H1 (cell line): ENCODE measurements at regions not wholly inside any gene's neighbourhood (a gene's known extent, or its start where the extent isn't known, plus 50 kb on each side); places are given as distances from the start of the nearest gene placed in this dataset.

Experiments used
- CTCF ChIA-PET: fragments of 300-600 bp; sonication (Branson Sonifier 250); formaldehyde crosslinking; loops from one replicate; lab custom pipeline; 2021; ENCODE audit not compliant: partially characterized antibody; lab: Charles Lee
- POLR2A ChIA-PET: fragments of 300-600 bp; sonication (Branson Sonifier 250); formaldehyde crosslinking; loops from one replicate; lab custom pipeline; 2021; ENCODE audit warnings: inconsistent platforms; ENCODE audit not compliant: partially characterized antibody; lab: Charles Lee
- DNase-seq, 2 experiments: peaks; one replicate each; pipeline versions ENCODE4 v3.0.0 to v3.0.0-alpha.2; 2010 to 2022; ENCODE audit warnings: low spot score in 2 of 2, low read depth in 1 of 2, mixed read lengths in 1 of 2
- FAIRE-seq: peaks from 2 replicates; lab custom pipeline; 2011; peaks lifted over from hg19 to GRCh38; lab: Jason Lieb, UNC
- H2AFZ ChIP-seq: 2 replicates; pipeline ENCODE4 v1.8.1; 2012; ENCODE audit warnings: low read length, inconsistent platforms
- H2AK5ac ChIP-seq: 2 replicates; pipeline ENCODE4 v1.6.1; 2013; ENCODE audit warnings: low read depth, low read length
- H2BK120ac ChIP-seq: replicated peaks from 2 replicates; pipeline ENCODE3; 2013; ENCODE audit warnings: low read depth, low read length, inconsistent platforms
- H2BK12ac ChIP-seq: 2 replicates; pipeline ENCODE4 v1.6.1; 2013; ENCODE audit warnings: low read depth, low read length
- H2BK15ac ChIP-seq: 2 replicates; pipeline ENCODE4 v1.6.1; 2013; ENCODE audit warnings: low read length
- H2BK20ac ChIP-seq: 2 replicates; pipeline ENCODE4 v1.6.1; 2013; ENCODE audit warnings: low read length
- H2BK5ac ChIP-seq: 2 replicates; pipeline ENCODE4 v1.6.1; 2013; ENCODE audit warnings: low read depth, low read length
- H3K14ac ChIP-seq: 2 replicates; pipeline ENCODE4 v1.6.1; 2013; ENCODE audit warnings: inconsistent platforms; ENCODE audit not compliant: insufficient read length
- H3K18ac ChIP-seq: 2 replicates; pipeline ENCODE4 v1.6.1; 2013; ENCODE audit warnings: low read length; ENCODE audit errors: extremely low read depth
- H3K23ac ChIP-seq: 2 replicates; pipeline ENCODE4 v1.6.1; 2013; ENCODE audit warnings: inconsistent platforms; ENCODE audit not compliant: insufficient read length
- H3K23me2 ChIP-seq: 2 replicates; pipeline ENCODE4 v1.6.1; 2013; ENCODE audit warnings: low read depth, low read length
- H3K27ac ChIP-seq: 2 replicates; pipeline ENCODE4 v1.6.1; 2011; ENCODE audit warnings: low read depth, low read length, inconsistent platforms
- H3K27me3 ChIP-seq, 4 experiments: replicated peaks in 1 of 4; 1 replicate in 1 of 4; 2 replicates in 3 of 4; pipeline versions ENCODE4 v1.6.1 to v1.8.1; 2011 to 2013; ENCODE audit warnings: low read length in 3 of 4, mild to moderate bottlenecking in 3 of 4, inconsistent platforms in 2 of 4, mixed read lengths in 2 of 4, moderate library complexity in 1 of 4; ENCODE audit not compliant: control insufficient read depth in 3 of 4, insufficient read depth in 3 of 4; ENCODE audit errors: extremely low read depth in 1 of 4
- H3K36me3 ChIP-seq, 4 experiments: 2 replicates each; pipeline versions ENCODE4 v1.6.1 to v1.8.1; 2011 to 2013; ENCODE audit warnings: mild to moderate bottlenecking in 4 of 4, low read length in 3 of 4, moderate library complexity in 2 of 4, control low read depth in 1 of 4, inconsistent platforms in 1 of 4; ENCODE audit not compliant: insufficient read depth in 4 of 4, control insufficient read depth in 2 of 4
- H3K4ac ChIP-seq: replicated peaks from 2 replicates; pipeline ENCODE3; 2013; ENCODE audit warnings: low read length, low read depth, mixed read lengths, inconsistent platforms; ENCODE audit not compliant: insufficient read length
- H3K4me1 ChIP-seq, 4 experiments: replicated peaks in 1 of 4; 1 replicate in 1 of 4; 2 replicates in 3 of 4; pipeline versions ENCODE4 v1.6.1 to v1.8.1; 2011 to 2013; ENCODE audit warnings: low read length in 3 of 4, inconsistent platforms in 2 of 4, mixed read lengths in 1 of 4; ENCODE audit not compliant: insufficient read depth in 4 of 4, control insufficient read depth in 3 of 4
- H3K4me2 ChIP-seq, 2 experiments: 2 replicates each; pipeline versions ENCODE4 v1.6.1 to v1.8.1; 2011 to 2013; ENCODE audit warnings: low read depth in 2 of 2, low read length in 2 of 2, control low read depth in 1 of 2, inconsistent platforms in 1 of 2, mild to moderate bottlenecking in 1 of 2; ENCODE audit not compliant: insufficient read depth in 1 of 2
- H3K4me3 ChIP-seq, 4 experiments: fragments of 200-600, 300-600 bp in 1 of 4; sonication (generic), shearing (Covaris generic), sonication (Bioruptor Twin) in 1 of 4; 2 replicates each; pipeline versions ENCODE4 v1.5.1 to v1.8.1; 2011 to 2016; ENCODE audit warnings: low read length in 4 of 4, low read depth in 3 of 4, control low read depth in 2 of 4, inconsistent platforms in 2 of 4, mild to moderate bottlenecking in 2 of 4, mixed read lengths in 1 of 4, moderate library complexity in 1 of 4; ENCODE audit not compliant: insufficient read depth in 2 of 4; ENCODE audit errors: extremely low read depth in 1 of 4
- H3K56ac ChIP-seq: replicated peaks from 2 replicates; pipeline ENCODE3; 2013; ENCODE audit warnings: low read depth, mild to moderate bottlenecking, mixed read lengths, low read length, inconsistent platforms; ENCODE audit not compliant: insufficient read length
- H3K79me1 ChIP-seq: 2 replicates; pipeline ENCODE4 v1.6.1; 2013; ENCODE audit warnings: low read depth, low read length, control low read depth
- H3K79me2 ChIP-seq, 2 experiments: 2 replicates each; pipeline versions ENCODE4 v1.6.1 to v1.8.1; 2012 to 2013; ENCODE audit warnings: low read length in 2 of 2, mild to moderate bottlenecking in 2 of 2, inconsistent platforms in 1 of 2; ENCODE audit not compliant: insufficient read depth in 2 of 2, control insufficient read depth in 1 of 2
- H3K9ac ChIP-seq, 4 experiments: replicated peaks in 1 of 4; 1 replicate in 1 of 4; 2 replicates in 3 of 4; pipeline versions ENCODE4 v1.6.1 to v1.8.1; 2011 to 2013; ENCODE audit warnings: low read depth in 3 of 4, low read length in 3 of 4, control low read depth in 2 of 4, mild to moderate bottlenecking in 2 of 4, moderate library complexity in 2 of 4, inconsistent platforms in 1 of 4; ENCODE audit errors: extremely low read depth in 1 of 4
- H3K9me3 ChIP-seq, 2 experiments: 2 replicates each; pipeline versions ENCODE4 v1.6.1 to v1.8.1; 2012 to 2013; ENCODE audit warnings: mild to moderate bottlenecking in 2 of 2, moderate library complexity in 2 of 2, control low read depth in 1 of 2, inconsistent platforms in 1 of 2, low read depth in 1 of 2, low read length in 1 of 2, mixed read lengths in 1 of 2; ENCODE audit not compliant: insufficient read depth in 2 of 2
- H4K20me1 ChIP-seq, 2 experiments: replicated peaks in 1 of 2; 2 replicates each; pipeline versions ENCODE3 to v1.8.1; 2011 to 2013; ENCODE audit warnings: inconsistent platforms in 2 of 2, low read length in 2 of 2, mild to moderate bottlenecking in 1 of 2; ENCODE audit not compliant: insufficient read depth in 2 of 2, control insufficient read depth in 1 of 2
- H4K5ac ChIP-seq: 2 replicates; pipeline ENCODE4 v1.6.1; 2013; ENCODE audit warnings: low read length, low read depth, mixed read lengths, inconsistent platforms; ENCODE audit not compliant: insufficient read length
- H4K8ac ChIP-seq: 2 replicates; pipeline ENCODE4 v1.8.0; 2013; ENCODE audit warnings: mild to moderate bottlenecking, moderate library complexity, low read length, inconsistent platforms; ENCODE audit not compliant: insufficient read depth; ENCODE audit errors: extremely low read depth
- H4K91ac ChIP-seq: replicated peaks from 2 replicates; pipeline ENCODE3; 2013; ENCODE audit warnings: low read length, mixed read lengths, inconsistent platforms; ENCODE audit not compliant: insufficient read length
- BACH1 ChIP-seq: IDR thresholded peaks from 2 replicates; pipeline ENCODE4 v1.6.1; 2012; ENCODE audit warnings: low read length, improper control_type of control experiment
- CBX8 ChIP-seq: fragments of 300-800, 300-1000 bp; sonication (generic); IDR thresholded peaks from 2 replicates; pipeline ENCODE4 v1.7.1; 2016; ENCODE audit warnings: low read depth, low read length, borderline replicate concordance
- CHD2 ChIP-seq: IDR thresholded peaks from 2 replicates; pipeline ENCODE4 v1.6.1; 2012; ENCODE audit warnings: low read length, improper control_type of control experiment
- EGR1 ChIP-seq: IDR thresholded peaks from 2 replicates; pipeline ENCODE4 v1.6.1; 2011; ENCODE audit warnings: low read depth, low read length, borderline replicate concordance
- KDM4A ChIP-seq: IDR thresholded peaks from one replicate; pipeline ENCODE4 v1.7.1; 2012; ENCODE audit warnings: low read depth, mild to moderate bottlenecking, moderate library complexity, low read length, inconsistent platforms; ENCODE audit not compliant: severe bottlenecking
- POLR2AphosphoS5 ChIP-seq: IDR thresholded peaks from 2 replicates; pipeline ENCODE4 v1.6.1; 2011; ENCODE audit warnings: low read depth, low read length
- RNF2 ChIP-seq: fragments of 200-900, 300-1000 bp; sonication (generic); IDR thresholded peaks from 2 replicates; pipeline ENCODE4 v1.7.1; 2016; ENCODE audit warnings: borderline replicate concordance, low read depth, mild to moderate bottlenecking, antibody characterized with exemption, low read length; ENCODE audit not compliant: poor library complexity, severe bottlenecking; ENCODE audit errors: missing control alignments
- RXRA ChIP-seq: IDR thresholded peaks from 2 replicates; pipeline ENCODE4 v1.6.1; 2011; ENCODE audit warnings: low read depth, mild to moderate bottlenecking, low read length, moderate library complexity; ENCODE audit not compliant: insufficient read depth
- SAP30 ChIP-seq: fragments of 300-600 bp; sonication (generic); IDR thresholded peaks from 2 replicates; pipeline ENCODE4 v1.7.1; 2012; ENCODE audit warnings: low read length, moderate library complexity, mild to moderate bottlenecking, inconsistent platforms; ENCODE audit not compliant: insufficient read depth, insufficient replicate concordance
- SIX5 ChIP-seq: IDR thresholded peaks from 2 replicates; pipeline ENCODE4 v1.6.1; 2011; ENCODE audit warnings: mild to moderate bottlenecking, low read depth, low read length
- SP4 ChIP-seq: IDR thresholded peaks from 2 replicates; pipeline ENCODE4 v1.6.1; 2012; ENCODE audit warnings: low read length, inconsistent platforms
- TEAD4 ChIP-seq: IDR thresholded peaks from 2 replicates; pipeline ENCODE4 v1.6.1; 2012; ENCODE audit warnings: low read depth, low read length, inconsistent platforms, mixed read lengths
- WGBS, 2 experiments: shearing (Covaris generic) in 1 of 2; methylation state at CpG; one replicate each; pipeline versions ENCODE4 v1.1.6 to v1.1.7; 2013 to 2015; ENCODE audit warnings: low lambda C conversion rate in 2 of 2, mixed read lengths in 2 of 2, inconsistent platforms in 1 of 2, low coverage in 1 of 2, missing lambda C conversion rate in 1 of 2; ENCODE audit not compliant: insufficient replicate concordance in 2 of 2, insufficient coverage in 1 of 2, insufficient read length in 1 of 2; ENCODE audit errors: extremely low coverage in 1 of 2, missing lambda C conversion rate in 1 of 2; 5-methylcytosine and 5-hydroxymethylcytosine counted together
- TF ChIP-seq, protein P1 (sequence below): IDR thresholded peaks from 2 replicates; pipeline ENCODE4 v1.6.1; 2011; ENCODE audit warnings: low read depth, mild to moderate bottlenecking, low read length; ENCODE audit not compliant: insufficient read depth

DNA sequence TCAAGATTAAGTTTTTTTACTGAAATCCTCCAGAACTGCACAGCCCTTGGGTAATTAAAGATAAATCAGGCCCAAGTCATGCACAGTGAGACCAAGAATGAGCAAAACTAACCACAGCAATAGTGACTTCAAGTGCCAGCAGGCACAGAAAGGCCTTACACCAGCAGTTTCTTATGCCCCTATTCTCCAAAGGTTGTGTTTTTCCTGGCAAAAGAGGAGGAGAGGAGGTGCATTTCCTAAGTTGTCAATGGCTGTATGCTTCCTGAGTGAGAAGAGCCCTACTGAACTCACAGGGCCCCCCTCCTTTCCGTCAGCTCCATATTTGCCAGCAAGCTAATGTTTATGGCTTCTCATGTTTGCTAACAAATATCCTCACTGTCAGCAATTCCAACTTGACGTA is 418.7 kb upstream of the INTU start:
- H4K91ac ChIP-seq, result no peak overlapping the region
- WGBS, 2 experiments, result 96% methylated on average over 2 of the region's 2 CpGs; no CpG with 5 or more reads in 1 of the 2 experiments
- H3K4me2 ChIP-seq, result no peak overlapping the region
- H2AFZ ChIP-seq, result peak overlapping the region; percentile 95
- H3K14ac ChIP-seq, result no peak overlapping the region
- H4K8ac ChIP-seq, result no peak overlapping the region
- H3K4ac ChIP-seq, result no peak overlapping the region
- no peaks in the 10 kb centered on the region for H4K20me1 ChIP-seq
- no peak overlapping the region for H2BK15ac ChIP-seq
- FAIRE-seq (no peak), DNase-seq (no peak)
- no peak overlapping the region for H2BK5ac ChIP-seq
- H2BK120ac ChIP-seq, result no peak overlapping the region
- H2AK5ac ChIP-seq, result no peak overlapping the region
- H3K36me3 ChIP-seq, result no peaks in the 10 kb centered on the region
- no peak overlapping the region for H3K23ac ChIP-seq
- no peaks in the 10 kb centered on the region for H3K27me3 ChIP-seq
- no peaks in the 10 kb centered on the region for H3K79me2 ChIP-seq
- no peak overlapping the region for H3K56ac ChIP-seq
- H2BK12ac ChIP-seq, result no peak overlapping the region
- H3K18ac ChIP-seq, result no peak overlapping the region
- H3K4me3 ChIP-seq, result no peak overlapping the region
- no peaks in the 10 kb centered on the region for H3K23me2 ChIP-seq
- H4K5ac ChIP-seq, result no peak overlapping the region
- no peak overlapping the region for H3K27ac ChIP-seq
- no peaks in the 10 kb centered on the region for H3K79me1 ChIP-seq
- H3K4me1 ChIP-seq, result no peaks in the 10 kb centered on the region
- ChIA-PET CTCF (no interaction called here), POLR2A (interaction anchor here (0.7 kb wide), 1 partner anchor 11 kb away, joined by 3 read pairs; no protein-coding TSS in a partner anchor)
- H3K9me3 ChIP-seq, result no peaks in the 10 kb centered on the region
- no peak for TF ChIP-seq CHD2
- TF ChIP-seq BACH1, result no peak
- no peak for TF ChIP-seq SP4
- no peak for TF ChIP-seq POLR2AphosphoS5
- no peak for TF ChIP-seq CBX8
- no peak for TF ChIP-seq RXRA
- no peak for TF ChIP-seq SIX5
- TF ChIP-seq, protein P1, sequence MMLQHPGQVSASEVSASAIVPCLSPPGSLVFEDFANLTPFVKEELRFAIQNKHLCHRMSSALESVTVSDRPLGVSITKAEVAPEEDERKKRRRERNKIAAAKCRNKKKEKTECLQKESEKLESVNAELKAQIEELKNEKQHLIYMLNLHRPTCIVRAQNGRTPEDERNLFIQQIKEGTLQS, result no peak
- no peak for TF ChIP-seq KDM4A
- TF ChIP-seq RNF2, result no peak
- no peak for TF ChIP-seq SAP30
- TF ChIP-seq EGR1, result no peak
- TF ChIP-seq TEAD4, result no peak
- H2BK20ac ChIP-seq, result no peak overlapping the region
- no peak overlapping the region for H3K9ac ChIP-seq
